OCI-LY1 (cell line): ENCODE measurements at regions not wholly inside any gene's neighbourhood (a gene's known extent, or its start where the extent isn't known, plus 50 kb on each side); places are given as distances from the start of the nearest gene placed in this dataset.

Experiments
- CTCF ChIP-seq: fragments of 200-600 bp; sonication (generic), shearing (Covaris generic); IDR thresholded peaks from 2 replicates; pipeline ENCODE4 v1.5.1; 2017; ENCODE audit warnings: mild to moderate bottlenecking, antibody characterized with exemption, low read length, moderate library complexity, mixed read lengths
- EZH2 ChIP-seq: fragments of 200-600 bp; sonication (generic), shearing (Covaris generic); IDR thresholded peaks from 2 replicates; pipeline ENCODE4 v1.8.0; 2017; ENCODE audit warnings: borderline replicate concordance, mixed run types, mild to moderate bottlenecking, antibody characterized with exemption, low read length, moderate library complexity, mixed read lengths

DNA sequence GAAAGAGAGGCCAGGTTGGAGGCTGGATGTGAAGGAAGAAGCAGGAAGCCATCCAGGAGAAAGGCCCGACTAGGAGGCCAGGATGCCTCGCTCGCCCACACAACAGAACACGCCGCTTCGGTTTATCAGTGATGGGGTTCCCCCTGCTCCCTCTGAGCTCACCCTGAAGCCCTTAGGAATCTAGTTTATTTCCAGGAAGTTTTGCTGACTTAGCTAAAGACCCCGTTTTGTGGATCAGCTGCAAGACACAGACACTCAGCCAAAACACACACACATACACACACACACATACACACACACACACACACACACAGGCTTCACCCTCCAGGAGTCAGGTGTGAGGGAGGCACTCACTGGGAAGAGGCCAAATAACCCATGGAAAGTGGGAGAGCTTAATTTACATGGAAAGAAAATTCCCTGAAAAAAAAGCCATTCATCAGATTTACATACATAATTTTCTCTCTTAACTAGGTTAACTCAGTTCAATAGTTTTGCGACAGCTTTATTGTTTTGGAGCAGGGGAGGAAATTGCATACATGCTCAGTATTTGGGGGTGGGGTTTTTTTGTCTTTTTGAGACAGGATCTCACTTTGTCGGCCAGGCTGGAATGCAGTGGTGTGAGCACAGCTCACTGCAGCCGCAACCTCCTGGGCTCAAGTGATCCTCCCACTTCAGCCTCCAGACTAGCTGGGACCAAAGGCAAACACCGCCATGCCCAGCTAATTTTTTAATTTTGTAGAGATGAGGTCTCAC, 92.7 kb upstream of the HAND1 start:
- TF ChIP-seq CTCF (no peak), EZH2 (no peak)
